ENCODE measurements at regions not wholly inside any gene's neighbourhood (a gene's known extent, or its start where the extent isn't known, plus 50 kb on each side); places are given as distances from the start of the nearest gene placed in this dataset.

DNA sequence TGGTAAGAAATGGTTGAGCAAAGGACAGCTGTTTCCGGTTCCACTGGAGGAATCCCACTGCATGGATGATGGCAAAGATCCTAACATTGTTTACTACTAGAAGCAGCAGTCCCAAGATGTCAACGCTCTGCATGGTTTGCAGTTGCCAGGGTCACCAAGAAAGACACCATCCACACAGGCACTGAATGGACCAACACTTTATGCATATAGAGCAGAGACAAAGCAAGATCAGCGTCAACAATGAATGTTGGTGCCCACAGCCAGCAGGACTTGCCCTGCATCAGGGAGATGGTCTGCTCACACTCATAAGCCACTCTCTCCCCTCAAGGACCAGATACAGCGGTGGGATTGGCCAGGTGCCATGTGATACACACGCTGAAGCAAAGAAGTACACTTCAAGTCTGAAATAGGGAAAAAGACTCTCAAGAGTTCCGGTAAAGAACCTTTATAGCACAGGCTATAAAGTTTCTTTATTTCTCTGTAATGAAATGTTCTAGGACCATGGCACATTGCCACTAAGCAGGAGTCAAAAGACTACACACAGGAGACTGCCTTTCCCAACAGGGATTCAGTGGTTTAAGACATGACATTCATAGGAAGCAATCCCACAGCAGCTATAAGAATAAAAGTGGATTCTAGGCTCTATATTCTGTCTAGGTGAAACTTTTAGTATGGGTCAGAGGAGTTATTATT lies 133.2 kb upstream of the EPHA4 start:
- no peaks in the 10 kb centered on the region for H3K9me3 Mint-ChIP-seq
- H3K36me3 Mint-ChIP-seq (ENCODE audit: low read depth), result no peaks in the 10 kb centered on the region
- H3K4me1 Mint-ChIP-seq (ENCODE audit: low read depth), result no peaks in the 10 kb centered on the region
- intact Hi-C loops (cut with micrococcal nuclease), result no loop called here
- no peak overlapping the region for H3K27ac Mint-ChIP-seq
- H3K4me3 Mint-ChIP-seq, result no peak overlapping the region
- no peaks in the 10 kb centered on the region for H3K27me3 Mint-ChIP-seq (ENCODE audit: insufficient read depth)
- no peak for DNase-seq (ENCODE audit: low spot score)

DNA sequence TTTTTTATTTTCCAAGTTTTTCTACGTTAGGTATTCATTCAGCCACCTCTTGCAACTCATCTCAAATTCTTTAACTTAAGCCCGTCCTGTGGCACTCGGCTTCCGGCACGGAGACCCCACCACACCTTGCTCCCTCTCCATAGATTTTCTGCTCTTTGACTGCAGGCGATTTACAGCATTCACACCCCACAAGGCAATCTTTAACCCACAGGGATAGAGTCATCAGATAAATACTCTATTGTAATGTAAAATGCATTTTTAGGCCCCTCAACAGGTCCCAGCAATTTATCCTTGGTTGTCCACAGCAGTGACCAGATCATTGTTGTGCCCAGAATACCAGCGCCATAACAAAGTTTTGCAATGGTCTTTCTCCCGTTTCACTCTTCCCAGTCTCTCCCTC lies 132.3 kb upstream of the EPHA4 start:
- Mint-ChIP-seq H3K27ac (no peak overlapping the region), H3K4me1 (ENCODE audit: low read depth) (no peaks in the 10 kb centered on the region), H3K36me3 (ENCODE audit: low read depth) (no peaks in the 10 kb centered on the region), H3K4me3 (no peak overlapping the region), H3K9me3 (no peaks in the 10 kb centered on the region), H3K27me3 (ENCODE audit: insufficient read depth) (no peaks in the 10 kb centered on the region)
- no peak for DNase-seq (ENCODE audit: low spot score)
- intact Hi-C loops (cut with micrococcal nuclease), result no loop called here

DNA sequence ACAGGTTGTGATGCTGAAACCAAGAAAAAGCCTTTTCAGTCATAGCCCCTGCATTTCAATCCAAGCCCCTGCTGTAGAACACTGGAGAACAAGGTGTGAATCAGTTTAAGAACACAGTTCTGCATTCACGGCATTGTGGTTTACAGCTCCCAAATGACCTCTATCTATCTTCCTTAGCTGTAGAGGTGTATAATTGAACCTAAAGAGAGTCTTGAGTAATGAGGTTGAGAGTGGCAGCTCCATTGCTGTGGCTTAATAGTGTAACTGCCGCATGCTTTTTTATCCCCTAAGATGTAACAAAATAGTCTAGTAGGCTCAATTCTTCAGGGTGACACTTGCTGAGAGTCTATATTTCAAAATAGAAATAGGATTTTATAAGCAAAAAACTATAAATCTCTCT lies 121.3 kb upstream of the EPHA4 start:
- intact Hi-C loops (cut with micrococcal nuclease), result no loop called here
- H3K27me3 Mint-ChIP-seq (ENCODE audit: insufficient read depth), result no peaks in the 10 kb centered on the region
- no peaks in the 10 kb centered on the region for H3K9me3 Mint-ChIP-seq
- no peak overlapping the region for H3K27ac Mint-ChIP-seq
- H3K4me1 Mint-ChIP-seq (ENCODE audit: low read depth), result no peaks in the 10 kb centered on the region
- H3K4me3 Mint-ChIP-seq, result no peak overlapping the region
- no peaks in the 10 kb centered on the region for H3K36me3 Mint-ChIP-seq (ENCODE audit: low read depth)
- DNase-seq (ENCODE audit: low spot score), result no peak

DNA sequence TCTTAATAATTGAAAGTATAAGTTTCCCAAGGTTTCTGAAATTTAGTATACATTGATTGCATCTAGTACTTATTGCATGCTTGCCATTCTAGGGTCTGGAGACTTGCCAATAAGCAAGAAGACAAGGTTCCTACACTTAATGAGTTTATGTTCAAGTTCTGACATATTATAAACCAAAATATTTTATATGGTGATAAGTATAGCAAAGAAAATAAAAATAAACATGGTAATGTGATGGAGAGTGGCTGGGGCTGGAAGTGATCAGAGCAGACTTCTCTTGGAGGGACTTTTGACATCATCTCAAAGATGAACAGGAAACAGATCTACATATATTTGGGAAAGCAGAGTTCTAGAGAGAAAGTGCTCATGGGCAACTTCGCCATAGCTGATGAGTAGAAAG lies 119.5 kb upstream of the EPHA4 start:
- Mint-ChIP-seq H3K4me1 (ENCODE audit: low read depth) (no peaks in the 10 kb centered on the region), H3K27me3 (ENCODE audit: insufficient read depth) (no peaks in the 10 kb centered on the region), H3K9me3 (no peaks in the 10 kb centered on the region), H3K27ac (no peak overlapping the region), H3K36me3 (ENCODE audit: low read depth) (no peaks in the 10 kb centered on the region), H3K4me3 (no peak overlapping the region)
- intact Hi-C loops (cut with micrococcal nuclease), result no loop called here
- no peak for DNase-seq (ENCODE audit: low spot score)

DNA sequence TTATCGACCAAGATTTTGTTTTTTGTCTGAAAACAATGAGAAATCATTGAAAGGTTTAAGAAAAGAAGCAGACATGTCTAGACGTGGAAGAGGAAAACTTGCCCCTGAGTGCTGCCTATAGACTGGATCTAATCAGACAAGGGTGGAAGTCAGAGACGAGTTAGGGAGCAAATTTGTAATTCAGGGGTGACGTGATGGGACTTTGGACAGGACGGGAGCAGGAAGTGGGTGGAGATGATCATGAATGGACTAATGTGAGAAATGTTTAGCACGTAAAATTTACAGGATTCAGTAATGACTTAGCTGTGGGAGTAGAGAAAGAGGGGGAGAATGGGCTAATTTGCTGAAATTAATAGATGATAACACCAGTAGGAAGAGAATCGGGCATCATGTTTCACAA lies 117.0 kb upstream of the EPHA4 start:
- Mint-ChIP-seq H3K27ac (no peak overlapping the region), H3K4me1 (ENCODE audit: low read depth) (no peaks in the 10 kb centered on the region), H3K9me3 (no peaks in the 10 kb centered on the region), H3K36me3 (ENCODE audit: low read depth) (no peaks in the 10 kb centered on the region), H3K4me3 (no peak overlapping the region), H3K27me3 (ENCODE audit: insufficient read depth) (no peaks in the 10 kb centered on the region)
- DNase-seq (ENCODE audit: low spot score), result no peak
- intact Hi-C loops (cut with micrococcal nuclease), result no loop called here

DNA sequence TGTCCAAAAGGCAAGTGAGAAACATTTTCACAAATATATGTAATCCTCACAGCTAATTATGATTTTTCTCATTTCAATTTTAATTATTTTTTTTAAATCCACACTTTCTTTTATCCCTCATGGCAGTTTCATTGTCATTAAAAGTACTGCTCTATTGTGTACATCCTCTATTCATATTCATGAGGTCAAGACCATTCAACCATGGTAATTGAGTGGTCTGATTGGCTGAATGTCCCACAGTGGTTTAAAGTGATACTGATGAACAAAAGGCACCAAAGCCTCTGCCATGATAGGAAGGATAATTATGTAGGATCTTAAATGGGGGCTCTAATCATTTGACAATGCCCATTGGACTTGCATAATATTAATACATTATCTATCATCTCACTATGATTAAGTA lies 108.4 kb upstream of the EPHA4 start:
- H3K27ac Mint-ChIP-seq, result no peak overlapping the region
- no peak for DNase-seq (ENCODE audit: low spot score)
- intact Hi-C loops (cut with micrococcal nuclease), result no loop called here
- H3K27me3 Mint-ChIP-seq (ENCODE audit: insufficient read depth), result peaks cover 2% of the 10 kb centered on the region
- no peak overlapping the region for H3K4me3 Mint-ChIP-seq
- no peaks in the 10 kb centered on the region for H3K9me3 Mint-ChIP-seq
- H3K36me3 Mint-ChIP-seq (ENCODE audit: low read depth), result no peaks in the 10 kb centered on the region
- H3K4me1 Mint-ChIP-seq (ENCODE audit: low read depth), result no peaks in the 10 kb centered on the region

DNA sequence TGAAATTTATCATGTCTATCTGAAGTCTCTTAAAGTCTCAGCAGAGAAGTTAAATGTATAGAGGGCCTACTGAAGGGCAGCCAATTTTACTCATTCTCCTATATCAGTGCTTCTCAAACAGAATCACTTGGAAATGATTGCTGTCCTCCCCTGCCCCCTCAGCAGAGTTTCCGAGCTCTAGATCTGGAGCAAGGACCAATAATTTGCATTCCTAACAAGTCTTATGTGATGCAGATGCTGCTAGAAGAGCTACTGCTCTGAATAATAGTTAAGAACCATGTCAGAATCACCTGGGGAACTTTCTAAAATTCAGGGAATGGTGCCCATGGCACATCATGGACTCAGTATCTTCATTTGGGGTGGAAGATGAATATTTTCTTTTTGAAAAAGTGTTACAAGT lies 105.6 kb upstream of the EPHA4 start:
- H3K4me1 Mint-ChIP-seq (ENCODE audit: low read depth), result no peaks in the 10 kb centered on the region
- no peak overlapping the region for H3K27ac Mint-ChIP-seq
- intact Hi-C loops (cut with micrococcal nuclease), result no loop called here
- no peak for DNase-seq (ENCODE audit: low spot score)
- no peaks in the 10 kb centered on the region for H3K9me3 Mint-ChIP-seq
- H3K36me3 Mint-ChIP-seq (ENCODE audit: low read depth), result no peaks in the 10 kb centered on the region
- peaks cover 5% of the 10 kb centered on the region for H3K27me3 Mint-ChIP-seq (ENCODE audit: insufficient read depth)
- H3K4me3 Mint-ChIP-seq, result no peak overlapping the region

DNA sequence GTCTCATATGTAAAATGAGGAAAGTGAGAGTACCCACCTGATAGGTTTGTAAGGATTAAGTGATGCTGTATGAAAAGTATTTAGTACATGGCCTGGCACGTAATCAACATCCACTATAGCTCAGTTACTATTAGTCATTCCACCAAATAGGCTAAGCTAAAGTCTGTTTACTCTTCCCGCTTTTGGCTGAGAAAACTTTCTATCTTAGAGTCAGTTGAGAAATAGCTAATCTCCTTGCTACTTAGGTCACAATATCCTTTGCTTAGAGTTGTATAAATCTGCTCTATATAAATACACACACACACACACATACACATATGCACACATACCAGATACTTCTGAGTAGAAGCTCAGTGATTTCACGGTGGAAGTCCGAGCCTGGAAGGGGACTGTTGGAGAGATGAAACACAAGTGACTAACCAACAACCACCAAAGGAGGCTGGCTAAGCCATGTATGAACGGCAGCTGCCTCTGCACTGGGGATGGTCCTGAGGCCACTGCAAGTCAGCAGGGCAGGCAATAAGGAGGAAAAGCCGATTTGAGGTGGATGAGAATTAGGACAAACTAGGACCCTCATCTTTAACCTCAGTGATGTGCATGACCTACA lies 104.6 kb upstream of the EPHA4 start:
- intact Hi-C loops (cut with micrococcal nuclease), result no loop called here
- no peak overlapping the region for H3K27ac Mint-ChIP-seq
- no peaks in the 10 kb centered on the region for H3K36me3 Mint-ChIP-seq (ENCODE audit: low read depth)
- H3K4me1 Mint-ChIP-seq (ENCODE audit: low read depth), result no peaks in the 10 kb centered on the region
- no peak overlapping the region for H3K4me3 Mint-ChIP-seq
- H3K27me3 Mint-ChIP-seq (ENCODE audit: insufficient read depth), result peaks cover 5% of the 10 kb centered on the region
- DNase-seq (ENCODE audit: low spot score), result no peak
- H3K9me3 Mint-ChIP-seq, result no peaks in the 10 kb centered on the region

DNA sequence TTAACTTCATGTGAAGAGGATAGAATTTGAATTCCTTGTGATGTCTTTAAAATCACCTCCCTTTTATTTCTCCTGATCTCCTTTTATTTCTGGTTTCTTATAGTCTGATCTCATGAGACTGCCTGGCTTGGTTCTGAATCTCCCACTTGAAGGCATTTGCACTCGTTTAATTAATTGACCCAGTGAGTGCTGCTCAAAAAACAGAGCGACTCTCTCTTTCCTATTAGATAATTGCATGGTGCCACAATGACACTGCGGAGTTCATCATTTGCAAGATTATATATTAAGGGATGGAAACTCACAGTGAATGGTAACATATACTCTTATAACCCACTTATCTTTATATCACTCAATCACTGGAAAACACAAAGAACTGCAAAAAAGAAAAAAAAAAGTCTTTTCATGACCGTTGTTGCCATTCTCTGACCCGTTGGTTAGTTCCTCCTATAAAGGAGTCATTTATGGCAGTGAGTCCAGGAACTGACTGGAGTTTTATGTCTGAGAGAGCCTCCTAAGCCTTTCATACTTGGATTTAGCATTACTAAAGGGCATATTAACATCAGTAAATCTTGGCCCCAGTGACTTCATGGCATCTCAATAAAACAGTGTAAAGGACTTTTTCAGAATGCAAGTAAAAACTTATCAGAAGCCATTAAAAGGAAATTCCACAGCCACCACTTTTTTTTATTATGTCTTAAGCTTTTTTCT lies 103.3 kb upstream of the EPHA4 start:
- no peaks in the 10 kb centered on the region for H3K9me3 Mint-ChIP-seq
- no peak for DNase-seq (ENCODE audit: low spot score)
- no peak overlapping the region for H3K4me3 Mint-ChIP-seq
- intact Hi-C loops (cut with micrococcal nuclease), result no loop called here
- no peak overlapping the region for H3K27ac Mint-ChIP-seq
- no peaks in the 10 kb centered on the region for H3K36me3 Mint-ChIP-seq (ENCODE audit: low read depth)
- H3K27me3 Mint-ChIP-seq (ENCODE audit: insufficient read depth), result peaks cover 5% of the 10 kb centered on the region
- H3K4me1 Mint-ChIP-seq (ENCODE audit: low read depth), result no peaks in the 10 kb centered on the region

DNA sequence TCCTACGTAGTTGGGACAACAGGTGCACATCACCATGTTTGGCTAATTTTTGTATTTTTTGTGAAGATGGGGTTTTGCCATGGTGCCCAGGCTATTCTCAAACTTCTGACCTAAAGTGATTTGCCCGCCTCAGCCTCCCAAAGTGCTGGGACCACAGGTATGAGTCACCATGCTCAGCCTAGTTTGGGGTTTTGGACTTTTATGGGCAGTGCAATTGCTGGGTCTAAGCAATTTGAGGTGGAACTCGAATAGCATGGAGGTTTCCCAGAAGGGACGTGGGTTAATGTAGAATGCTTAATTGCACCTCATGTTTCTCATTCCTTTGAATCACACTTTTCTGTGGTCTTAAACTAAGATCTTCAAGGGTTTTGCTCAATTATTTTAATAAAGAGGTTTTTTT lies 102.3 kb upstream of the EPHA4 start:
- Mint-ChIP-seq H3K4me3 (no peak overlapping the region), H3K36me3 (ENCODE audit: low read depth) (no peaks in the 10 kb centered on the region), H3K4me1 (ENCODE audit: low read depth) (no peaks in the 10 kb centered on the region), H3K27me3 (ENCODE audit: insufficient read depth) (peaks cover 3% of the 10 kb centered on the region), H3K9me3 (no peaks in the 10 kb centered on the region), H3K27ac (no peak overlapping the region)
- intact Hi-C loops (cut with micrococcal nuclease), result no loop called here
- no peak for DNase-seq (ENCODE audit: low spot score)

DNA sequence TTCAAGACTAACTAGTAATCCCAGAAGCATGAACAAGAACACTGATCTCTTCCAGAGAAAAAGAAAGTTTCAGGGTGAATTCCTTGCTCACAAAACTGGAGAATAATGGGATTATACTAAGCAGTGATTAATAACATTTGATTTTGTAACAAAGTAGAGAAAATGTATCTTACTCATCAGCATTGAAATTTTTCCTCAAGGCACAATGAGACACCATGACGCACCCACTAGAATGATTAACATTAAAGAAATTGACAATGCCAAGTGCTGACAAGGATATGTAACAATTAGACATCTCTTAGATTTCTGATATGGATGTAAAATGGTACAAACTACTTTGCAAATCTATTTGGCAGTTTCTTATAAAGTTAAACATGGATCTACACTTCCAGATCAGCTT lies 101.1 kb upstream of the EPHA4 start:
- intact Hi-C loops (cut with micrococcal nuclease), result no loop called here
- no peaks in the 10 kb centered on the region for H3K36me3 Mint-ChIP-seq (ENCODE audit: low read depth)
- H3K9me3 Mint-ChIP-seq, result no peaks in the 10 kb centered on the region
- H3K27ac Mint-ChIP-seq, result no peak overlapping the region
- peaks cover 3% of the 10 kb centered on the region for H3K27me3 Mint-ChIP-seq (ENCODE audit: insufficient read depth)
- H3K4me3 Mint-ChIP-seq, result no peak overlapping the region
- H3K4me1 Mint-ChIP-seq (ENCODE audit: low read depth), result no peaks in the 10 kb centered on the region
- no peak for DNase-seq (ENCODE audit: low spot score)

DNA sequence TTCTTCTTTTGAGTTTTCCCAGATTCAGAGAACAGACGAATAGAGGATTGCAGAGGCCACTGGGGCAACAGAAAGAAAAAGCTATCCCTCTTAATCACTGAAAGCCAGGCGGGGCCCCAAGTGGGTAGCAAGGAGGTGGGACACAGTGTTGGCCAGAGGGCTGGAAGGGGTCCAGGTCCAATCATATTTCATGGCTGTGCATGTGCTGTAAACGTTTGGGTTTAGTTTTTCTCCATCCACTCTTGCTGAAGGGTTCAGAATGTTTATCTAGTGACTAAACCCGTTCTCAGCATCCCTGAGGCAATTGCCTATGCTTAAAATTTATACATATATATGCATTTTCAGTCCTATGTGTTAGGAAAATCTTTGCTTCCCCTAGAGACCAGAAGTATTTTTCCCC lies 99.4 kb upstream of the EPHA4 start:
- no peak for DNase-seq (ENCODE audit: low spot score)
- intact Hi-C loops (cut with micrococcal nuclease), result no loop called here
- Mint-ChIP-seq H3K4me3 (no peak overlapping the region), H3K36me3 (ENCODE audit: low read depth) (no peaks in the 10 kb centered on the region), H3K27ac (no peak overlapping the region), H3K4me1 (ENCODE audit: low read depth) (no peaks in the 10 kb centered on the region), H3K9me3 (no peaks in the 10 kb centered on the region), H3K27me3 (ENCODE audit: insufficient read depth) (peaks cover 3% of the 10 kb centered on the region)

DNA sequence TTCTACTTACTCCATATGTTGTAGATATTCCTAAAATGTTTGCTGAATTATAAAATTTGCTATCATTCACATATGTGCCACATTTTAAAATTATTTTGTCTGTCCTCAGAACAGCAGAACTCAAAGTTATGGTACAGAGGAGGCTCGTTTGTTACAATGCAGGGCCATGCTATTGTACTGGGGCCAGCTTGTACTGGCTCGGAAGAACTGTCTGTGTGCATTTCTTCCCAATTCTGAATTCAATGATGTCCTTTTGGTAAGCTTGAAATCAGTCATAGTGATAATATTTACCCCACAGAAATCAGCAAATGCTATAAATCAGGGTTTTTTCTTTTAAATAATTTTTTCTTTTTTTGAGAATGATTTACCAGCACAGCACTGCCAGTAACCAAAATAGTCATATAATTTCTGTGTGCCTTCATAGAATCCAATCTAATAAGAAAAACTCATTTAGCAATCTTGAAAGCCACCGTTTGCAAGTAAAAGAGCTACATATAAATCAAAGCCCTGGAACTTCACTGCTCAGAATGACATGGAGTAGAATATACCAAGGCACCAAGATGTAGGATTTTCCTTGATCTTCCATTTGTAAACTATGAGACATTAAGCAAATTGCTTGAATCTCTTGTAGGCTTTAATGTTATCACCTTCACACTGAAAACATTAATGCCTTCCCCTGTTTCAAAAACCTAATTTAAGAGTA lies 90.7 kb upstream of the EPHA4 start:
- Mint-ChIP-seq H3K4me1 (ENCODE audit: low read depth) (no peaks in the 10 kb centered on the region), H3K27ac (no peak overlapping the region)

More for the DNA sequence above, 90.7 kb upstream of the EPHA4 start:
- intact Hi-C loops (cut with micrococcal nuclease), result no loop called here
- DNase-seq (ENCODE audit: low spot score), result no peak
- Mint-ChIP-seq H3K9me3 (no peaks in the 10 kb centered on the region), H3K4me3 (no peak overlapping the region), H3K36me3 (ENCODE audit: low read depth) (no peaks in the 10 kb centered on the region), H3K27me3 (ENCODE audit: insufficient read depth) (no peaks in the 10 kb centered on the region)
